LNCAP (cell line): ENCODE measurements at regions not wholly inside any gene's neighbourhood (a gene's known extent, or its start where the extent isn't known, plus 50 kb on each side); places are given as distances from the start of the nearest gene placed in this dataset.

Experiments
- TF ChIP-seq, protein P1 (sequence below): fragments of 450-650 bp; IDR thresholded peaks from 2 replicates; pipeline ENCODE4 v1.5.1; 2017; ENCODE audit warnings: mild to moderate bottlenecking

DNA sequence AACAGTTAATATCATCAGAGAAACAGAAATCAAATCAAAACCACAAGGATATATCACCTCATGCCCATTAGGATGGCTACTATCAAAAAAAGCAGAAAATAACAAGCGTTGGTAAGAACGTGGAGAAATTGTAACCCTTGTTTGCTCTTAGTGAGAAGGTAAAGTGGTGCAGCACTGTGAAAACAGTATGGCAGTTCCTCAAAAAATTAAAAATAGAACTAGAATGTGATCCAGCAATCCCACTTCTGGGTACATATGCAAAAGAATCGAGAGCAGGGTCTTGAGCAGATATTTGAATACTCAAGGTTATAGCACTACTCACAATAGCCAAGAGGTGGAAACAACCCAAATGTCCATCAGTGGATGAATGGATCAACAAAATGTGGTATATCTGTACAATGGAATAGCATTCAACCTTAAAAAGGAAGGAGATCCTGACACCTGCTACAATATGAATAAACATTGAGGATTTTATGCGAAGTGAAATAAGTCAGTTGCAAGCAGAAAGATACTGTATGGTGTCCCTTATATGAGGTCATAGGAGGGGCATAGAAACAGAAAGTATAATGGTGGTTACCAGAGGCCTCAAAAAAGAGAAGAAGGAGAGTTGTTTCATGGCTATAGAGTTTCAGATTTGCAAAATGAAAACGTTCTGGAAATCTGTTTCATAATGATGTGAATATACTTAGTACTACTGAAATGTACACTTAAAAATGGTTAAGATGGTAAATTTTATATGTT, 131.0 kb upstream of the EEA1 start:
- TF ChIP-seq, protein P1, sequence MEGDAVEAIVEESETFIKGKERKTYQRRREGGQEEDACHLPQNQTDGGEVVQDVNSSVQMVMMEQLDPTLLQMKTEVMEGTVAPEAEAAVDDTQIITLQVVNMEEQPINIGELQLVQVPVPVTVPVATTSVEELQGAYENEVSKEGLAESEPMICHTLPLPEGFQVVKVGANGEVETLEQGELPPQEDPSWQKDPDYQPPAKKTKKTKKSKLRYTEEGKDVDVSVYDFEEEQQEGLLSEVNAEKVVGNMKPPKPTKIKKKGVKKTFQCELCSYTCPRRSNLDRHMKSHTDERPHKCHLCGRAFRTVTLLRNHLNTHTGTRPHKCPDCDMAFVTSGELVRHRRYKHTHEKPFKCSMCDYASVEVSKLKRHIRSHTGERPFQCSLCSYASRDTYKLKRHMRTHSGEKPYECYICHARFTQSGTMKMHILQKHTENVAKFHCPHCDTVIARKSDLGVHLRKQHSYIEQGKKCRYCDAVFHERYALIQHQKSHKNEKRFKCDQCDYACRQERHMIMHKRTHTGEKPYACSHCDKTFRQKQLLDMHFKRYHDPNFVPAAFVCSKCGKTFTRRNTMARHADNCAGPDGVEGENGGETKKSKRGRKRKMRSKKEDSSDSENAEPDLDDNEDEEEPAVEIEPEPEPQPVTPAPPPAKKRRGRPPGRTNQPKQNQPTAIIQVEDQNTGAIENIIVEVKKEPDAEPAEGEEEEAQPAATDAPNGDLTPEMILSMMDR, result no peak

- TF ChIP-seq, protein P1, result no peak
Measured at GRCh38 chr12:93060666-93061472, 131.8 kb upstream of the EEA1 start.

- TF ChIP-seq, protein P1, result no peak
Measured at GRCh38 chr12:93061473-93062419, 132.7 kb upstream of the EEA1 start.

DNA sequence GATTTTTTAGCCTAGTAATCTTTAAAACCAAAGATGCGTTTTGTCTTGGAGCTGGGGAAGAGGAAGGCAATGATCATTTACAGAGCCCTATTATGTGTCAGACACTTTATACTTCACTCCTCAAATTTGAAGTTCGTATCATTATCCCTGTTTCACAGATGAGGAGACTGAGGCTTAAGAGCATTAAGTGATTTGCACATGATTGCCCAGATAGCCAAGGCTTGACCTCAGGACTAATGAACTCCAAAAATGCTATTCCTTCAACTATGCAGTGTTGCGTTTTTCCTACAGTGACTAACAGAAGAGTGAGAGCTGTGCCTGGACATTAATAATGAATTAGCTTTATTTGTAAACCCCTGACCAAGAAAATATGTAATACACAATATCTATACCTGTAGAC, 136.8 kb upstream of the EEA1 start:
- TF ChIP-seq, protein P1, result no peak

GRCh38 chr12:93072340-93072739, 143.2 kb upstream of the EEA1 start:
- TF ChIP-seq, protein P1, result no peak

GRCh38 chr12:93073324-93073723, 144.2 kb upstream of the EEA1 start:
- TF ChIP-seq, protein P1, result no peak

DNA sequence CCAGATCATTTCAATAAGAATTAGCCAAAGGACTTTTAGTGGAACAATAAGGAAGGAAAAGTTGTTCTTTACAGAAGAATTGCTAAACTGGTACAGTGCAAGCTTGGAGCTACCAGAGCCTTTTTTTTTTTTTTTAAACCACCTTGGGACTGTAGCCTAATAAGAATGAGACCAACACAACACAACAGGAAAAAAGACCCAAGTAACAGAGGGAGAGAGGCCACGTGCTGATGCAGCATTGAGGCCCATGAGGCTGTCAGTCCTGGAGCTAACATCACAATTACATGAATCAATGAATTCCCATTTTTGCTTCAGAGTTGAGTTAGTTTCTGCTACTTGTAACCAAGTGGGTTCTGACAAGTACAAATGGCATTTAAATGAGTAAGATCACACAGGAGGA, 149.0 kb upstream of the EEA1 start:
- TF ChIP-seq, protein P1, result no peak
